Stimulated activated CD4-positive, alpha-beta T cell treated with anti-CD3 and anti-CD28 coated beads, Interleukin-4, amount 100 ng/mL, for 1 hour (primary cell): ENCODE measurements at regions not wholly inside any gene's neighbourhood (a gene's known extent, or its start where the extent isn't known, plus 50 kb on each side); places are given as distances from the start of the nearest gene placed in this dataset.
A peak's percentile ranks its signal among the peaks of the same experiment; 100 is the strongest.

Source experiments
- DNase-seq: peaks from one replicate; pipeline ENCODE4 v3.0.0-alpha.2; 2020

DNA sequence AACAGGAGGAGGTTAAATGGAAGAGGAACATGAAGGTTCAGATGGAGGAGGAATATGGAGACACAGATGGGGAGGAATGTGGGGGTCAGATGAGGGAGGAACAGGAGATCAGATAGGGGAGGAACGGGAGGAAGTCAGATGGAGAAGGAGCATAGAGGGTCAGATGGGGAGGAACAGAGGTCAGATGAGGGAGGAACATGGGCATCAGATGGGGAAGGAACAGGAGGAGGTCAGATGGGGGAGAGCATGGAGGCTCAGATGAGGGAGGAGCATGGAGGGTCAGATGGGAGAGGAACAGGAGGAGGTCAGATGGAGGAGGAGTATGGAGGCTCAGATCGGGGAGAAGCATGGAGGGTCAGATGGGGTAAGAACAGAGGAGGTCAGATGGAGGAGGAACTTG is 290.6 kb downstream of the BMP7 start:
- DNase-seq = no peak

- no peak for DNase-seq
Measured at GRCh38 chr20:56976336-56976735, 290.1 kb downstream of the BMP7 start.

DNA sequence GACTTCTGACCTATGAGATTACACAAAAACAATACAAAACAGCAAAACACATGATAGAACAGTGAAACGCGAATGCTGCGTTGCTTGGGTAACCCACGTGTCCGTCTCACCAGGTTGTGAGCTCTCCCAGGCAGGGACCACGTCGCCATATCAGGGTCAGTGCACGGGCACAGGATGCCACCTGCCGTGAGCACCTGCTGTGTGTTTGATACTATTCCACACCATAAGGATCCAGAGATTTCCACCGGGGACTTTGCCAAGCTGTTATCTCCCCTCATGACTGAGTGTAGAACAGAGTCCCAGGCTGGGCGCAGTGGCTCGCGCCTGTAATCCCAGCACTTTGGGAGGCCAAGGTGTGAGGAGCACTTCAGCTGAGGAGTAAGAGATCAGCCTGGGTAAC is 288.0 kb downstream of the BMP7 start:
- DNase-seq = no peak

GRCh38 chr20:56979125-56979524 is 287.3 kb downstream of the BMP7 start:
- DNase-seq = no peak

GRCh38 chr20:56981301-56981700 is 285.1 kb downstream of the BMP7 start:
- no peak for DNase-seq

GRCh38 chr20:56983813-56984212 is 282.6 kb downstream of the BMP7 start:
- DNase-seq = no peak

- DNase-seq = no peak
Measured at GRCh38 chr20:56985066-56985685, 281.3 kb downstream of the BMP7 start.

DNA sequence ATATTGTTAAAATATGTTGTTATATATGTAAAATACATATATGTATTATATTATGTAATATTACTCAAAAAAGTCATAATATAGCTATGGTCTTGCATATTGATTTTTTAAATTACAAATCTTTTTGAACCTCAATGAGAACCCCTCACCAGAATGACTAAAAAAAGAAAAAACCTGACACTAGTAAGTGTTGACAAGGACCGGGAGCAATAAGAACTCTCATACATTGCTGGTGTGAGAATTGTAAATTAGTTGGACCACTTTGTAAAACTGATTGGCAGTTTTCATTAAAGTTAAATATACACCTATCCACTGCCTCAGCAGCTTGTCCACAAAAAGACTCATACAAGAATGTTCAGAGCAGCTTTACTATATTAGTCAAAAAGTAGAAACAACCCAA is 280.0 kb downstream of the BMP7 start:
- DNase-seq = no peak

DNA sequence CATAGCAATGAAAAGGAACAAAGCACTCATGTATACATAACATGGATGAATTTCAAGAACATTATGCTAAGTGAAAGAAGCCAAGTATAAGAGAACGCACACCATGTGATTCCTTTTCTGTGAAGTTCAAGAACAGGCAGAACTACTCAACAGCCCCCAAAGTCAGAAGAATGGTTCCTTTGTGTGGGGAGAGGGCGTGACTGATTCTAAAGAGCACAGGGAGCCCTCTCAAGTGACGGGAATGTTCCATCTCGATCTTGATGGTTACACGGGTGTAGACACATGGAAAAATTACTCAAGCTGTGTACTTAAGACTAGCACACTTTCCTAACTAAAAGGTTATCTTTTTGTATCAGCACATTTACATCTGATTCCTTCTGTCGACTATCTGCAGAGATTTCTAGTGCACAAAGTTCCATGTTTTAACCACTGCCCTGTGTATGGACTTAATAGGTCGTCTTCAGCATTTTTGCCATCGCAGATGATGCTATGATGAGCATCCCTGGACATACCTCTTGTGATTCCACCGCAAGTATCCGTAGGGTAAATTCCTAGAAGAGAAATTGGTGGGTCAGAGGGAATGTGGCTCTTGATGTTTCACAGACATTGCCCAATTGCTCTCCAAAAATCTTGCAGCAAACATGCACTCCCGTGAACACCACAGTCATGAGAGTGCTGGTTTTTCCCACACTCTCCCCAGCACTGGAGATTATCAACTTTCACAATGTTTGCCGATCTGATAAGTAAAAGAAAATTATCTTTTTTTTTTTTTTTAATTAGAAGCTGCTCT is 279.3 kb downstream of the BMP7 start:
- DNase-seq = no peak

- no peak for DNase-seq
Measured at GRCh38 chr20:56987986-56988385, 278.5 kb downstream of the BMP7 start.

- DNase-seq = no peak
Measured at GRCh38 chr20:56988446-56988845, 278.0 kb downstream of the BMP7 start.

DNA sequence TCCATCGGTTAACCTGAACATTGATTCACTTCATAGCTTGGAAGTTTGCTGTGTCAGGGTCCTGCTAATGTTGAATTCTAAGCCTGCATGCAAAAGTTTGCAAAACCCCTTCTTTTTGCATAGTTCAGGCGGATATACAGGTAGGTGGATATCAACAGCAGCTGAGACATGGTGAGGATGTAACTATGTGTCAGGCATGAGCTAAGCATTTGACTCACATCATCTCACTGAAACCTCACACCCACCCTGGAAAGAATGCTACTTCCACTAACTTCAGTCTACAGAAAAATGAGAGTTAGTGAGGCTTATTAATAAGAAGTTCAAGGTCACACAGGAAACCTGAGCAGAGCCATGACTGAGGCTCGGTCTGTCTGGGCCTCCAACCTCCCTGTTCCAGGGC is 276.9 kb downstream of the BMP7 start:
- DNase-seq = no peak

DNA sequence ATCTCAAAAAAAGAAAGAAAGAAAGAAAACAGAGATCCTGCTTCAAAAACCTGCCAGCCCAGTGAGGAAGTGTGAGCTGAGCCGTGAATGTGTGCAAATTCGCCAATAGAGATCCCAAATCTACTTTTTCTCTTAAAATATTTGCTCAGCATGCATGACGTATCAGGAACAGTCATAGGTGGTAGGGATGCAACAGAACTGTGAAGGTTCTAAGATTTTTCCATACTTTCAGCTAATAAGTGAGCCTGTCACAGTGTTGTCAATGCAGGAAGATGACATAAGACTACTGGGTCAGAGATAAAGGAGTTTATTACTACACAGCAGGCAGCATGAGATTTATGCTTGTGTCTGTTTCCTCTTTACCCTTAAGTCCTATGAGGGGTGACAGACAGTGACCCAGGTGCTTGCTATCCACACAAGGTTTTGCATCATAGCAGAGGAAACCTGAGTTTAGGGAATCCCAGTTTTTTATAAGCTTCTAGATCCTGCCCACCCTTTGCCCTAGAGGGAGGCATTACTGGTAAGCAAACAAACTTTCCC is 273.4 kb downstream of the BMP7 start:
- no peak for DNase-seq

DNA sequence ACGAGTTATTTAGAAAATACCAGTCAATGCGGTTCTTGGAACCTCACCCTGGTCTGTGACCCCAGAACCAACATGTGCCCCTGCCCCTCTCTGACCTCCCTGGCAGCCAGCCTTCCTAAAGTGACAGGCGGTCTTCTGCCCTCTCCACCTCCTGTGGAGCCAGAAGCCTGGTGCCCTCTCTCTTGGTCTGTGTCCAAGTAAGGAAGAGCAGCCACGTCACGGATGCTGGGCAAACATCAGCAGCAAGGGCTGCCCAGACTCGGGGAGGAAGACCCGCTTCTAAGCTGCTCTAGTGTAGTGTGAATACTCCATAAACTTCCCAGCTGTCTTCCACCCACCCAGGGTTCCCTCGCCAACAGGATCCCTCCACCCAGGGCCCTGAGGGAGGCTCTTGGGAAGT is 272.4 kb downstream of the BMP7 start:
- DNase-seq = no peak

GRCh38 chr20:56995149-56995548 is 271.3 kb downstream of the BMP7 start:
- DNase-seq = no peak

- peak; percentile 4 for DNase-seq
Measured at GRCh38 chr20:56995635-56996075, 270.8 kb downstream of the BMP7 start.

- DNase-seq = no peak
Measured at GRCh38 chr20:56996533-56996932, 269.9 kb downstream of the BMP7 start.

DNA sequence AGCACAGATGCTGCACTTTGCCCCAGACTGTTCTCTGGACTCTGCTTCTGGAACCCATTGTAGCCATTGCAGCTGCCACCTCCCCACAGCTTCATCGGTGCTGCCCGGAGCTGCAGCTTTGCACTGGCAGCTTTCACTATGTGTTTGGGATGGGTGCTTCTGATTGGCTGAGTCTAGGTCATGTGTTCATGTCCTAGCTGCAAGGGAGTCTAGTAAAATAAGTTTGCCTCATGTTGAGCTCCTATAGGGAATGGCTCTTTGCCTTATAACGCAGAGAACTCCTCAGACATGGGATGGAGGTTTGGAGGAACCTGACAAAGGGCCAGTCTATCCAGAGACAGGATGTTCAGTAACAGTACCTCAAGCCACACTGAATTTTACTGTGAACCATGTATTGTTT is 268.0 kb downstream of the BMP7 start:
- no peak for DNase-seq

- no peak for DNase-seq
Measured at GRCh38 chr20:57000441-57000968, 265.9 kb downstream of the BMP7 start.

GRCh38 chr20:57001126-57001767 is 265.2 kb downstream of the BMP7 start:
- DNase-seq = no peak

DNA sequence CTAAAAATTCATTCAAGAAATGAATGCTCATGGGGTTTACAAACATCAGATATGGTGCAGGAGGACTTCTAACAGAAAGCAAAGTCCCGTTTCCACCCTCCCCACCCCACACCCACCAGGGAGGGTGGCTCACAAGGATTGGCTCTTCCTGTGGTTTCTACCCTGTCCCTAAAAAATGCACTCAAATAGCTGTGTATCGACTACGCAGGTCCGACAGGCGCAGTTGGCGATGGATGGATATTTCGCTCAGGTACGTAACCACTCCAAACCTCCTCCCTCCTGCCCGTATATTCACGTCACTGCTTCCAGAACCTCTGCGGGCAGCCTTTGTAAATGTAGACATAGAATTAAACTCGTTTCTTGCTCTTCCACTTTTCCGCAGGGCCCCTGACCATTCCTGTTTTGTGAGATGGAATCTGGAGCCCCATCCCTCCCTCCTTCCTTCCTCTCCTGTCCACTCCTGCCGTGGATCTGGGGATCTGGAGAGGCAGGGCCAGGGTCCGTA is 264.3 kb downstream of the BMP7 start:
- DNase-seq = no peak

DNA sequence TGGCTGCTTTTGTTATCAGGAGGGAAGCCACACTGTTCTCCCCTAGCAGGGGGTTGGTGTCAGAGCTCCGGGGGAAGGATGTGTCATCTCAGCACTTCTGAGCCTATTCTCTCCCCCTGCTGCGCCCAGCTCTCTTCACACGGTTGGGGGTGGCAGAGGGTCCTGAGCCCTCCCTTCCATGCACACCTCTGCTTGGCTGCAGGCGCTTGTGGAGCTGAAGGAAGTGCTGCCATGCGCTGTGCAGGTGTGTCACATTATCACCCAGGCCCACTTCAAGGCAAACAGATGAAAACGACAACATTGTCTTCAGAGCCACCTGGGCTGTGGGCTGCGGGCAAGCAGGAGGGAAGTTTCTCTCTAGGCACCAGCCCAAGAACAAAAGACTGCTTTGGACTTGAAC is 263.4 kb downstream of the BMP7 start:
- no peak for DNase-seq

- DNase-seq = no peak
Measured at GRCh38 chr20:57004416-57004815, 262.0 kb downstream of the BMP7 start.
